ENCODE measurements at regions not wholly inside any gene's neighbourhood (a gene's known extent, or its start where the extent isn't known, plus 50 kb on each side); places are given as distances from the start of the nearest gene placed in this dataset.

GRCh38 chr1:103218821-103219220 lies 110.5 kb upstream of the COL11A1 start:
- TF ChIP-seq CTCF (IDR thresholded peaks at IDR 0.05; ENCODE audit: extremely low read depth, insufficient read depth, missing control alignments) = no peak
- in situ Hi-C loops (cut with MboI; ENCODE audit: low pct_unique_long_range_greater_than_20kb, low sequenced_read_pairs, unreplicated experiment) = no loop called here
- DNase-seq (ENCODE audit: low spot score) = no peak

- TF ChIP-seq CTCF (IDR thresholded peaks at IDR 0.05; ENCODE audit: extremely low read depth, insufficient read depth, missing control alignments) = no peak
- no peak for DNase-seq (ENCODE audit: low spot score)
- in situ Hi-C loops (cut with MboI; ENCODE audit: low pct_unique_long_range_greater_than_20kb, low sequenced_read_pairs, unreplicated experiment) = no loop called here
These were observed 110.0 kb upstream of the COL11A1 start for GRCh38 chr1:103218369-103218768.

DNA sequence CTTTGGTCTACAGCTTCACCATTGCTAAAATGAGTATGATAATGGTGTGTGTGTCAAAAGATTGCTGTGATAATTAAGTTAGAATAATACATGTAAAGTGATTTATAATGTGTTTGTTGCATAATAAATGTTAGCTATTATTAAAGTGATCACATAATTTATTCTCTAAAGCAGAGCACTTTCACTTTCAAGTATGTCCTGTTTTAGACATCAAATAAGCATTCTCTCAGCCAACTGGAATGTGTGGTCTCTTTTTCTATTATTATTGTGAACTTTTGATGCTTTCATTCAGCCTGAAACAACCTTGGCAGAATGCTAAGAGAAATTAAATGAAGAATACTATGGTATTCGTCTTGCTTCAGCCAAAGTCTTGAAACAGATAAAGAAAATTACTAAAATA lies 102.8 kb upstream of the COL11A1 start:
- DNase-seq (ENCODE audit: low spot score) = no peak
- in situ Hi-C loops (cut with MboI; ENCODE audit: low pct_unique_long_range_greater_than_20kb, low sequenced_read_pairs, unreplicated experiment) = no loop called here
- no peak for TF ChIP-seq CTCF (IDR thresholded peaks at IDR 0.05; ENCODE audit: extremely low read depth, insufficient read depth, missing control alignments)

GRCh38 chr1:103208844-103209243 lies 100.5 kb upstream of the COL11A1 start:
- no peak for DNase-seq (ENCODE audit: low spot score)
- no peak for TF ChIP-seq CTCF (IDR thresholded peaks at IDR 0.05; ENCODE audit: extremely low read depth, insufficient read depth, missing control alignments)
- in situ Hi-C loops (cut with MboI; ENCODE audit: low pct_unique_long_range_greater_than_20kb, low sequenced_read_pairs, unreplicated experiment) = no loop called here

DNA sequence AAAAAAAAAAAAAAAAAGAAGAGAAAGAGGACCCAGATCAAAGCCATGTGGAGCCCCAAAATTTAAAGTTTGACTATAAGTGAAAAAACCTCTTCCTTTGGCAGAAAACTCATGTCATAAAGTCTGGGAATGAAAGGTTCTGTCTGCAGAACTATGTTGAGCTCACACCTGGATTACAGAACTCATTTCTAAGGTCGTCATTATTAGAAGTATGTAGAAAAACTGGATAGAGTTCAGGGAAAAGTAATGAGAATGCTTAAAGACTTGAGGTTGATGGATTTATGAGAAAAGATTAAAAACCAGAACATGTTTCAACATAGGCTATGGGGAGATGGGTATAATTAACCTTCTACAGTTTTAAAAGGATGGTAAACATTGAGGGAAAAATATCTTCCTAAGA lies 90.7 kb upstream of the COL11A1 start:
- no peak for TF ChIP-seq CTCF (IDR thresholded peaks at IDR 0.05; ENCODE audit: extremely low read depth, insufficient read depth, missing control alignments)
- DNase-seq (ENCODE audit: low spot score) = no peak
- in situ Hi-C loops (cut with MboI; ENCODE audit: low pct_unique_long_range_greater_than_20kb, low sequenced_read_pairs, unreplicated experiment) = no loop called here

GRCh38 chr1:103198076-103198475 lies 89.8 kb upstream of the COL11A1 start:
- in situ Hi-C loops (cut with MboI; ENCODE audit: low pct_unique_long_range_greater_than_20kb, low sequenced_read_pairs, unreplicated experiment) = no loop called here
- no peak for DNase-seq (ENCODE audit: low spot score)
- no peak for TF ChIP-seq CTCF (IDR thresholded peaks at IDR 0.05; ENCODE audit: extremely low read depth, insufficient read depth, missing control alignments)

- DNase-seq (ENCODE audit: low spot score) = no peak
- in situ Hi-C loops (cut with MboI; ENCODE audit: low pct_unique_long_range_greater_than_20kb, low sequenced_read_pairs, unreplicated experiment) = no loop called here
- TF ChIP-seq CTCF (IDR thresholded peaks at IDR 0.05; ENCODE audit: extremely low read depth, insufficient read depth, missing control alignments) = no peak
These were observed 88.9 kb upstream of the COL11A1 start for GRCh38 chr1:103197216-103197615.
